ENCODE measurements at regions not wholly inside any gene's neighbourhood (a gene's known extent, or its start where the extent isn't known, plus 50 kb on each side); places are given as distances from the start of the nearest gene placed in this dataset.
"Not testable (repeated sequence)": the region's sequence is repeated elsewhere in the genome, so short reads cannot be mapped to it uniquely, and the experiment has no call there.

DNA sequence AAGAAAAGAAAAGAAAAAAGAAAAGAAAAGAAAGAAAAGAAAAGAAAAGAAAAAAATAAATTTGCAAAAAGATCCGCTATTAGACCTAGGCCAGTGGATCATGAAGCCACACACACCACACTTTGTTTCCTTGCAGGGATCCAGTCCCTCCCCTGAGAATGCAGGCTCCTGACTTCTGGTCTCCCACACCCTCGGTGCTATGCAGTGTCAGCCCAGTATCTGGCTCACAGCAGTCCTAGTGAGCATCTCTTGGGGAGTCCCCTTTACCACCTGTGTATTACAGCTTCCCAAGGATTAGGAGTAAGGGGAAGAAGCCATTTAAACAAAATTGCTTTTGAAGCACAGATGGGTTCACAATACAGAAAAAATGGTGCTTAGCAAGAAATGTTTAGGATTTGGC lies 174.1 kb upstream of the IRF2BP2 start:
- not testable (repeated sequence) for DNase-seq

DNA sequence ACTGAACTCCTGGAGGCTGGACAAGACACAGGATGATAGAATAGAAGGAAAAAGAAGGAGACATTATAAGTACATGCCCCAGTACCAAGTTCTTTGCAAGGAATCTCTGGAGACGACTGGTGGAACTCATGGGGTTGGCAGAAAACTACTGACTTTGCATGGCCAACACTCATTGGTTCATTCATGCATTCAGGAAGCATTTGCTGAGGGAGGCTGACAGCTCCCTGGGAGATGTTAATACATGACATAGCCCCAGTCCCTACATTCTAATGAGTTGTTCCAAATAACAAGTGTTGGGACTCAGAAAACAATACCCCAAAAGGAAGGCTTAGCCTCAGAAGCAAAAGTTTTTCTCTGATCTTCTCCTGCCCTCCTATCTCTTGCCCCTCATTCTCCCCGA lies 172.8 kb upstream of the IRF2BP2 start:
- no peak for DNase-seq

- DNase-seq: no peak
These were observed 172.2 kb upstream of the IRF2BP2 start for GRCh38 chr1:234782105-234782751.

DNA sequence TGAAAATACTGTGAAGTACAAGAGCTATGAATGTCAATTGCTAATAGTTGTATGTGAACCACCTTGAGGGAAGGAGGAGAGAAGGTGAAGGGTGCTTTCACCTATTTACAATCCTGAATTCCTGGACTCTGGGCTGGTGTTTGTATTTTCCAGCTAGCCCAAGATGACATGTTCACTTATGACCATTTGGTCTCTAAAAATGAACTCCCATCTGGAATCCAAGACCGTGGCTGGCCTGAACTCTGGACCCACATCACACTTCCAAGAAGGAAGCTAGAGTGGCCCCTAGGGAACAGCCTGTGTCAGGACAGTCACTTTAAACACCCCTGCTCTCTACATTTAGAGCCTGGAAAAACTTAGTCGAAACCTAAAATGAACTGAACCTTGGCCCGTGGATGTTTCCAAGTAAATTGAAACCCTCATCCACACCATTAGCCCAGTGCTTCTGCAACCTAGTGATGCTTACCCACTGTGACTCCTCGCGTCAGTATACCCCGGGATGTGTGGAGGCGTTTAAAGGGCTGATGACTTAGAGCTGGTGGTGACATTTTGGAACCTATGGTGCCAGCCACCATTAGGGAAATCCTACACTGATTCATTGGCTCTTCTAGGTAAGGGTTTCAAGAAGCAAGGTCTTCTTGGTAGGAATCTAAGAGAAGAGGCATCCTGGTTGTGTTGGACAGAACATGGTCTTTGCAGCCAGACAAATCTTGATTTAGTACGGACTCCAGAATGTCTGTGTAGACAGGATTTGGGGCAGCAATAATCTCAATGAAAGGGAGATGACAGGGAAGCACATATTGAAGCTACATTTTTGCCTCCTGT lies 171.5 kb upstream of the IRF2BP2 start:
- no peak for DNase-seq

DNA sequence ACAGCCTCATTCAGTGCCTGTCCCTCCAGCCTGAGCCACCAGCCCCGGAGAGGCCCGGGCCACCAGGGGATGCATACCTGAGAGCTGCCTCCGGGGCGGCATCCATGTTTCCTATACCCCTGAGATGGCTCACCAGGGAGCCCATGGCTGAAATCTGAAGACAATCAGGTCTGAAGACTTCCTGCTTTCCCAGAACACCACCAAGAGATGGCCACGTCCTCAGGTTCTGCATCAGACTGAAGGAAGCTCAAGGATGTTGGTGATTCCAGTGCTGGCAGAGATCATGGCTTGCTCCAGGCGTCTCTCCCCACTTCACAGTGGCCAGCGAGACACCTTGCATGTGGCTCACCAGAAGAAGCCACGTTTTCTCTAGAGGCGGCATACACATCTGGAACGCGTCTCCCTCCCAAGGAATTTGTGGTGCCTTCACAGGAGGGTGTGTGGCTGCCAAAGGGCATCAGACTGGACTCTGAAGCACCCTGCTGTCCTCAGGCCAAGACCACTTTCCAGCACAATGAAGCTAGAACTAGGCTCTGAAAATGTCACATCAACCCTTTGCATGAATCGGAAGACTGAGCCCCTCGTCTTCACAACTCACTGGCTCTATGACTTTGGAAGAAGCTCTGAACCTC lies 170.7 kb upstream of the IRF2BP2 start:
- DNase-seq: no peak

GRCh38 chr1:234780112-234780511 lies 170.1 kb upstream of the IRF2BP2 start:
- no peak for DNase-seq

DNA sequence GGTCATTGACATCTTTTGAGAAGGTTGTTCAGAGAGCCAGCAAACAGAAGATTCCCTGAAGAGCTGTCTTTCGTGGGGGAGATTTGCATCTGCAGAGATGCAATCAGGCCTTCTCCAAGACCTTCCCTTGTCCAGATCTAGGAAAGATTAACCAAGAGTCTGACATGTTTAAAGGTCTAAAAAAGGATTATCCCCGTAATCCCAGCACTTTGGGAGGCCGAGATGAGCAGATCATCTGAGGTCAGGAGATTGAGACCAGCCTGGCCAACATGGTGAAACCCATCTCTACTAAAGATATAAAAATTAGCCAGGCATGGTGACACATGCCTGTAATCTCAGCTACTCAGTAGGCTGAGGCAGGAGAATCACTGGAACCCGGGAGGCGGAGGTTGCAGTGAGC lies 169.6 kb upstream of the IRF2BP2 start:
- not testable (repeated sequence) for DNase-seq

GRCh38 chr1:234779160-234779538 lies 169.2 kb upstream of the IRF2BP2 start:
- no peak for DNase-seq

DNA sequence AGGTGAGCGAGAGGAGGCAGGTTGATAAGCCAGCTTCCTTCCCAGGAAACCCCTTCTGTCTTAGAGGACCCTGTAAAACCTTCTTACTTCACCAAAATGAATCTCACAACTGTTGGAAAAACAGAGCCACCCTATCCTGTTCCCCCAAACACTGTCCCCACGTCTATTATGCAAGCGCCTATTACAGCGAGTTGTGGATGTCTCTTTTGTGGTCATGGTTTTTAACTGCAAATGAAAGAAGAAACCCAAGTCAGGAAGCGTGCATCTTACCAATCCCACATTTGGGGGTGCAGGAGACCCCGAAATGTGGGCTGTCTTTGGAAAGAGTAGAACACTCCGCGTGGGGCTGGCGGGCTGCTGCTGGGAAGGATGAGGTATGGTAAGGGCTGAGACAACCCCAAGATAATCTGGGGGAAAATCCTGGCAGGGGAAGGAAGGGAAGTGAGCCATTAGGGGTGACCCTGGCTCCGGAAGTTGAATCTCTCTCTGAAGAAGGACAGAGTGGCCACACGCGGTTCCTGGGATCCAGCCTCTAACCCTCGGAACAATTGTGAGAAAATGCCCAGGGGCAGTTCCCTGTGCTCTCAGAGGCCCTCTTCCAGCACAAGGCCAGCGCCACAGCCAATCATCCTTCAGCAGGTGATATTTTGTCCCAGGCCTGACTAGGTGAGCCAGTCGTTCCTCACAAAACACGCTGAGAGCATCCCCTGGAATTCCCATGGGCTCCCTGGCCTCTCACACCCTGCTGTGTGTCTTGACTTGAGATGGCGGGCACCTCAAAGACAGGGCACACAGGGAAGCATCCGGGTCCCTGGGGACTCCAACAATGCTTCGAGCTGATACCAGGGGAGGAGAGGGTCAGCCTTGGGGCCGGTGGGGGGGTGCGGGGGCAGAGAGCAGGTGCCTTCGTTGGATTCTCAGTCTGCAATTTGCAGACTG lies 168.5 kb upstream of the IRF2BP2 start:
- DNase-seq: no peak

- no peak for DNase-seq
These were observed 167.9 kb upstream of the IRF2BP2 start for GRCh38 chr1:234777856-234778220.

DNA sequence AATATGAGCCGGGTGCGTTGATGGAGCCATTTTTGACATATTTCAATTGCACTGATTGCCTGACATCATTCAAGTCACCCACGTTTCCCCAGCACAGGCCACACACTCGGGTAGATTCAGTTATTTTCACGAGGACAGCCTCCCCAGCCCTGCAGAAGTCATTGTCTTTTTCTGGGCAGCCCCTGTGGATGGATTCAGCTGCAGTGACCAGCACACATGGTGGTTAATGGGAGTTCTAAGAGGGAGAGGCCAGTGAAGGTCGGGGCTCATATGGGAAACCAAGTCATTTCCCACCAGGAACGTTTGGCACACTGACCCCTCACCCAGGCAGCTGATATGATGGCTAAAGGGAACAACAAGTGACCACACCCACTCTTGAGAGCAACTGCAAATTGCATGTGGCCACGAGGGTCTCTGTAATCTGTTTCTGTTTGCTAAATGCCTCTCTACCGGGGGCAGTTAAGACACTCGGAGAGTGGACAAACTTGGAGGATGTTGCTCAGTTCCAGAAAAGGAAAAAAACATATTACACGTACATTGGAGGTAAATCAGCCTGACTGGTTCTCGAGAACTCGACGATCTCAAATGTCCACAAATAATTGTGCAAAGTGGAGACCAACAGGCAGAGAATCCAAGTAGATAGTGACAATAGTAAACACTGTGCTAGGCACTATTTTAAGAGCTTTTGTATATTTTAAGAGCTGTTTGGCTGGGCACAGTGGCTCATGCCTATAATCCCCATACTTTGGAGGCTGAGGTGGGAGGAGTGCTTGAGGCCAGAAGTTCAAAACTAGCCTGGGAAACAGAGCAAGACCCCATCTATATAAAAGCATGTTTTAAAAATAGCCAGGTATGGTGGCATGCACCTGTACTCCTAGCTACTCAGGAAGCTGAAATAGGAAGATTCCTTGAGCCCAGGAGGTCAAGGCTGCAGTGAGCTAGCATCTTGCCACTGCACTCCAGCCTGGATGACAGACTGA lies 167.2 kb upstream of the IRF2BP2 start:
- no peak for DNase-seq

- DNase-seq: no peak
These were observed 166.4 kb upstream of the IRF2BP2 start for GRCh38 chr1:234776256-234776875.

DNA sequence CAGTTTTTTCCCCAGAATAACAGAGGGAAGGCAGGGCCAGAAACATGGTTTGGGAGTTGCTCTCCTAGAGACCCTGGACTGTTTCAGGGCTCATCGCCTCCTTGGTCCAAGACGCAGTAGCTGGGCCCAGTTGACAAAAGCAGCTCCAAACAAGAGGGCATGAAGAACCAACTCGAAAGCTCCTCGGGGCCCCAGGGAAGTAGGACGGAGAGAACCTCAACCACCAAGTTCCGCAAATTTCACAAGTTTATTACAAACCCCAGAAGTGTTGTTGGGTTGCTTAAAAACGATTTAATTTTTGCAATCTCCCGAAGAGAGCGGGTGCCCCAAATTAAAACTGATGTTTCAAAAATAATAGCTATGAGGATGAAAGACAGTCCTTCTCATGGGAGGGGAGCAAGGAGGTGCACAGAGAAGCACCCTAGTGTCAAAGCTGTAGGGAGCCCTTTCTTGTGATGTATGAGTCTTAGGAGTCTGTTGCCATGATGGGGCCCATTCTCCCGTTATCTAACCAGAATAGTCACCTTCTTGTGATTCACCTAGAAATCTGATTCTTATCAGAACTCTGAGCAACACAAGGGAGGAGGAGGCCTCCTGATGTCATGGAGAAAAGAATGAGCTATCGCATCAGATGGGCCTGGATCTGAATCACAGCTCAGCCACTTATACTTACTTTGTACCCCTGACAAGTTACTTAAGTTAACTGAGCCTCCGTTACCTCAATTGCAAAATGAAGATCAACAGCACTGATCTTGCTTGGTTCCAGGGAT lies 165.7 kb upstream of the IRF2BP2 start:
- DNase-seq: no peak

- no peak for DNase-seq
These were observed 165.0 kb upstream of the IRF2BP2 start for GRCh38 chr1:234774971-234775370.

GRCh38 chr1:234773936-234774677 lies 164.1 kb upstream of the IRF2BP2 start:
- DNase-seq: no peak

DNA sequence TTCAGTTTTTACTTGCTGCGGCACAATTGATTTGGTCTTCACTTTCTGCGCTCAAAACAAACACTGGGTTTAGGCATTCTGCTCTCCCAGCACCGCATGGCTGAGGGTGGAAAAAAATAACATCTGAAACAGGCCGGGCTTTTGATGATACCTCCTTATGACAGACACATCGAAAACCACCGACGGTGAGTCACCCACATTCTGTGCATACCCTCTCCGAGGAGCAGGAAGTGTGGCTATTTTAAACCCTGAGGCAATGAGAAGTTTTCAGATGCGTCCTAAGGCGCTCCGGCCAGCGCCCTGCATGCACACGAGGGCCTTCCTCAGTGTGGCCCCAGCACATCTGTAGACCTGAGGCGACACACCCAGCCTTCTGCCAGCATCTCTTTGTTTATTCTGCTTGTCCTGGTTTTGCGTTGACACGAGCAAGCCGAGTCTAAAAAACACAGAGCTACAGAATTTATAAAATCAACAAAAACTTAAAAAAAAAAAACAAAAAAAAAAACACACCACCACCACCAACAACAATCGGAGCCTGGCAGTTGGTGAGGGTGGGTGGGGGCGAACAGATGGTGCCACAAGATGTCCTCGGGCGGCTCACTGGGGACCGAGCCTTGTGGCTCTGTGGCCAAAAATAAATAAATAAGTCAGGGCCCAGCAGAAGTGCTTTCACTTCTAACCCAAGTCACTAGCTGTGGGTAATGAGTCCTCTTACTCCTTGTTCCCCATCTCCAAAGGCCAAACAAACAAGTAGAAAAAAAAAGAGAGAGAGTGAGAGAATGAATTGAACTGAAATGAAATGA lies 162.6 kb upstream of the IRF2BP2 start:
- DNase-seq: no peak

DNA sequence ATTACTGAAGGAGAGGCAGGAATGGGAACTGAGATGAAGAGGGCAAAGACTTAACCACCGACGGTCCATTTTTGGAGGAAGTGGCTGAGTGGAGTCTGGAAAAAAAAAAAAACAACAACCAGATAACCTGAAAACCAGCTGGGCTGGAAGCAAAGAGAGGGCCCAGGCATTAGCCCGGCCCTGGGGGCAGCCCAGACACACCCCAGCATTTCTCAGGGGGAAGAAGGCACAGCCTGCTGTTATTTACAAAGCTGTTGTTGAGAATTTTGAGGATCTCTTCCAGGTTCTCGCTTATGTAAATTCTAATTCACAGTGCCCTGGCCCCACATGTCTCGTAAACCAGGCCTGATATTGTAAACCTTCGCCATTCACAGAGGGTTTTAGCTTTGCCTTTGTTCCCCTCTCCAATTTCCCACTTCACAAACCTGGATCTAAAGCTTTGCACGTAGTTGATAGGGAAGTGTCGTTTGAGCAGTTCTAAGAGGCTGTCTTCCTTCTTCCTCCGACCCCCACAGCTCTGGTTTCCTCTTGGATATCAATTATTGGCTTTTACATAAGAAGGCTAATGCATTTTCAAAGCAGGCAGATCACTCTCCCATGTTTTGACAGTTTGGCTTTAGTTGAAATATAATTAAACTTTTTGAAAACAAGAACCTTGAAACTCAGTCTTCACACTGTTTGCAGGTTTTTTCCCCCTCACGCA lies 161.8 kb upstream of the IRF2BP2 start:
- DNase-seq: no peak

DNA sequence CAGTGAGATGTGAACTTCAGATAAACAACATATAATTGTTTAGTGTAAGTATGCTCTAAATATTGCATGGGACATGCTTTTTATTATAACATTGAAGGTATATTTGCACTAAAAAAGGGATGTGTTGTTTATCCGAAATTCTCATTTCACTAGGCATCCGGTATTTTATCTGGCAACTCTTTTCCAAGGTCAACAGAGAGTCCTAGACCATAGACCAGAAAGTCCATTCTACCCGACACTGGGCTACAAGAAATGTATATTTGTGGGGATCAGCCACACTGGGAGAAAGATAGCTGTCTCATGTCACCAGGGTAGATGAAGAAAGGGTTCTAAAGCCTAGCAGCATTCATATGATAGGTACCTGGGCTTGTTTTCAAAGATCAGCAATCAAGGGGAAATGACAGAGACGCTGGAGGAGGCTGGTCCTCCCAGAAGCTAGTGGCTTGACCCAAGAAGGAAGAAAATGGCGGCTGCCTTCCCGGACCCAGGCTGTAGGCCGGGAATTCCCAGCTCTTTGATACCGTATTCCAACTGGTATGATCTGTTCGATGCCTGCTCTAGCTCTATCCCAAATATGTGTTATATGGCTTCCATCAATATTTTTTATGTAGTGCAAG lies 161.1 kb upstream of the IRF2BP2 start:
- no peak for DNase-seq
